ENCODE measurements at regions not wholly inside any gene's neighbourhood (a gene's known extent, or its start where the extent isn't known, plus 50 kb on each side); places are given as distances from the start of the nearest gene placed in this dataset.

GRCh38 chr10:91724933-91725332 is 73.3 kb upstream of the TNKS2 start:
- TF ChIP-seq CTCF (IDR thresholded peaks at IDR 0.05; ENCODE audit: borderline replicate concordance, insufficient read depth, low read depth, low read length) = no peak

GRCh38 chr10:91713461-91714072 is 80.7 kb upstream of the PPP1R3C start:
- TF ChIP-seq CTCF (IDR thresholded peaks at IDR 0.05; ENCODE audit: borderline replicate concordance, insufficient read depth, low read depth, low read length) = no peak
- no peak overlapping the region for H3K4me3 ChIP-seq (ENCODE audit: low read depth, low read length)

More at GRCh38 chr10:91724933-91725332, 73.3 kb upstream of the TNKS2 start:
- no peak overlapping the region for H3K4me3 ChIP-seq (ENCODE audit: low read depth, low read length)

DNA sequence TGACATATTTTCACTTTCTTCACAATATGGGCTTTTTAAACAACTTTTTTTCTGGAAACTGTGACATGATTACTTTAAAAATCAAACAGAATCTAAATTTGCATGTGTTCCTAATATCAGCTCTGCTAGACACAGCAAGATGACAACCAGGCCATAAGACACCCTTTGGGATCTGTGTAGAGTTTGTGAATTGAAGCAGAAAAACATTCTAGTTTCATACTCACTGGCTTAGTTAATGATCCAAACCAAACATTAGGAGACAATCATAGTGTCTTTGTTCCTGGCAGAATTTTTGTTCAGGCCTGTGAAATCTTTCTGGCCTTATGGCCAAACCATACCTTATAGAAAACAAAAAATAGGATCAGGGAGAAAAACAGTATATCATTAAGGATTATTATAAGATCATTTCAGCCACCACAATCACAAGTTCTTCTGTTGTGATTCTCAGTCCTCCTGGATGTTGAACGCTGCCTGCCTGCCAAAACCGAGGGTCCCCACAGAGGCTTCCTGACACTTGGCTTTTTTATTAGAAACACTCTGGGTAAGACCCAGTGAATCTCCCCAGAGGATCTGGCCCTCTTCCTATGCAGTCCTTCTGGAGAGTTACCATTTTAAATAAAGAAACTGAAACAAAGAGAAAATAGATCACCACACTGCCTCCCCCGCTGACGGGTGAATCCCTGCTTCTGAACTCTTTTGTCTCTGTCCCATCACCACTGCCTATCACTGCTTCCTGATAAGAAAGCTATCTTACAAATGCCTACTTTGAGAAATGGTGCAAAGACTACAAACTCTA is 79.2 kb upstream of the PPP1R3C start:
- TF ChIP-seq CTCF (IDR thresholded peaks at IDR 0.05; ENCODE audit: borderline replicate concordance, insufficient read depth, low read depth, low read length) = no peak
- no peak overlapping the region for H3K4me3 ChIP-seq (ENCODE audit: low read depth, low read length)

DNA sequence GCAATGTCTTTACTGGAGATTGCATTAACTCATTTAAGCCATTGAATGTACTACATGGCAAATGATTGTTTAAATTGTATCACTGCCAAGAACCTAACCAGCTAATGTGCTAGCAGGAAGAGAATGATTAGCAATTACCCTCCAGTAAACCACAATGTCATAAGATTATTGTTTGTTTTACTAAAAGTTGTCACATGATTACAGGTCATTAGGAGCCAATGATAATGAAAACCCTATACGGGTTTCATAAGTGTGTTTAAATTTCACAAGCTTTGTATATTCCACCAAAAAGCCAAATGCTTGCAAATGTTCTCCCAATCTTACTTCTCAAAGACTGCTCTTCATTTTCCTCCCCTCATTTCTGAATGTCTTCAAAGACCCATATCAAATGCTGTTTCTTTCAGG is 76.5 kb upstream of the PPP1R3C start:
- TF ChIP-seq CTCF (IDR thresholded peaks at IDR 0.05; ENCODE audit: borderline replicate concordance, insufficient read depth, low read depth, low read length) = no peak
- H3K4me3 ChIP-seq (ENCODE audit: low read depth, low read length) = no peak overlapping the region

DNA sequence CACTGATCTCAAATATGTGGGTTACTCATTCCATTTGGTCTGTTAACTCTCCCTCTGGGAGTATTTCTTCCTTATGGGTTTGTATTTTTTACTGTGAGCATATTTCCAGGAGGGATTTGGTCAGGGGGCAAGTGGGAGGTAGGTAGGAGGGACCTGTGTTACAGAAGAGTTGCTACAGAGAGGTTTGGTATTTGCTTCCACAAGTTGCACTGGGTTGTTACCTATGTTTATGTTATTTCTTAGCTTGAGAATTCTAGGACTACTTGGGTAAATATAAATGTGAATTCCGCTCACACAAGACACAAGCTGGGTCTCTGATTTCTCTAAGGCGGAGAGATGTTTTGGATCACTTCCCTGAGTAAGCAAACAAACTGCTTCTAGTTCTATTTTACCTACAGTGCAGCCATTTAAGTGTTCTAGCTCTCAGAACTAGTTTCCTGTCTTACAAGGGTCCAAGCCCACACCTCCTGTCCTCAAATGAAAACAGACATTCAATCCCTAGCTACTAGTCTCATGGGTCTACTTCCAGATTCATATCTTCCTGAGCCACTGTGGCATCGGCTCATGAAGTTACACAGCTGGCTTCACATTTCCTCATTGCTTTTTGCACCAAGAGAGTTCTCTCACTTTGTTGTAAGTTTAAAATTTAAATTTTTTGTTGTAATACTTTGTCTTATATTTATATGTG is 75.4 kb upstream of the PPP1R3C start:
- no peak for TF ChIP-seq CTCF (IDR thresholded peaks at IDR 0.05; ENCODE audit: borderline replicate concordance, insufficient read depth, low read depth, low read length)
- H3K4me3 ChIP-seq (ENCODE audit: low read depth, low read length) = no peak overlapping the region

DNA sequence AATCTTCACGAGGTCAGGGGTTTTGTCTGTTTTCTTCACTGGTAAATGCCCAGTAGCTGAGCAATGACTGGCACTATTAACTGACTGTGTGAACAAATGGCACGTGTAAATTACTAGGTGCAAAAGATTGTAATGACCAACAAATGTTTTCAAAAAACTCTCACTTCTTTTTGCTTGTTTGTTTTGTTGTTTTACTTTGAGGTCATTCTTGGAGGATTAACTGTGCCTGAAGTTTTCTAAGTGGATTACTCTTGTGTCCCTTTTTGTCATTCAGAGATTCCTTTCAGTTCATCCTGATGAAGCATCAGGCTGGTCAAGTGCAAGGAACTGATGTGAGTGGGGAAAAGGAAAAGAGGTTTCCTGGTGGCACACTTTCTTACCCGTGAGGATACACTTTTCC is 74.4 kb upstream of the PPP1R3C start:
- no peak for TF ChIP-seq CTCF (IDR thresholded peaks at IDR 0.05; ENCODE audit: borderline replicate concordance, insufficient read depth, low read depth, low read length)
- no peak overlapping the region for H3K4me3 ChIP-seq (ENCODE audit: low read depth, low read length)

Data from GM12875 (cell line).